GM19238 (cell line): ENCODE measurements at regions not wholly inside any gene's neighbourhood (a gene's known extent, or its start where the extent isn't known, plus 50 kb on each side); places are given as distances from the start of the nearest gene placed in this dataset.
"Not testable (repeated sequence)": the region's sequence is repeated elsewhere in the genome, so short reads cannot be mapped to it uniquely, and the experiment has no call there.

Experiments used
- DNase-seq: peaks from one replicate; pipeline ENCODE4 v3.0.0; 2011; ENCODE audit warnings: low spot score; ENCODE audit not compliant: insufficient read length

GRCh38 chr6:134614606-134615485 is 296.9 kb upstream of the SGK1 start:
- DNase-seq: no peak

GRCh38 chr6:134612128-134612527 is 294.2 kb upstream of the SGK1 start:
- DNase-seq: not testable (repeated sequence)

- DNase-seq: no peak
These were observed 292.5 kb upstream of the SGK1 start for GRCh38 chr6:134610411-134610810.

GRCh38 chr6:134609716-134610261 is 291.9 kb upstream of the SGK1 start:
- DNase-seq: no peak

- DNase-seq: no peak
These were observed 289.5 kb upstream of the SGK1 start for GRCh38 chr6:134607411-134607810.

- no peak for DNase-seq
These were observed 287.1 kb upstream of the SGK1 start for GRCh38 chr6:134605034-134605433.

GRCh38 chr6:134604014-134604676 is 286.2 kb upstream of the SGK1 start:
- no peak for DNase-seq

- DNase-seq: no peak
These were observed 285.6 kb upstream of the SGK1 start for GRCh38 chr6:134603561-134603960.

- no peak for DNase-seq
These were observed 284.2 kb upstream of the SGK1 start for GRCh38 chr6:134602123-134602522.

- DNase-seq: no peak
These were observed 282.8 kb upstream of the SGK1 start for GRCh38 chr6:134600671-134601070.

- no peak for DNase-seq
These were observed 281.2 kb upstream of the SGK1 start for GRCh38 chr6:134599079-134599478.

GRCh38 chr6:134596191-134596590 is 278.3 kb upstream of the SGK1 start:
- no peak for DNase-seq

GRCh38 chr6:134594881-134595280 is 277.0 kb upstream of the SGK1 start:
- DNase-seq: no peak

- DNase-seq: no peak
These were observed 276.0 kb upstream of the SGK1 start for GRCh38 chr6:134593887-134594286.

GRCh38 chr6:134593442-134593841 is 275.5 kb upstream of the SGK1 start:
- no peak for DNase-seq

GRCh38 chr6:134593024-134593423 is 275.1 kb upstream of the SGK1 start:
- no peak for DNase-seq

- no peak for DNase-seq
These were observed 272.5 kb upstream of the SGK1 start for GRCh38 chr6:134590449-134590848.

GRCh38 chr6:134590004-134590403 is 272.1 kb upstream of the SGK1 start:
- no peak for DNase-seq

- no peak for DNase-seq
These were observed 271.6 kb upstream of the SGK1 start for GRCh38 chr6:134589512-134589911.

- DNase-seq: no peak
These were observed 270.4 kb upstream of the SGK1 start for GRCh38 chr6:134588267-134588666.

GRCh38 chr6:134585517-134585873 is 267.6 kb upstream of the SGK1 start:
- DNase-seq: no peak

- no peak for DNase-seq
These were observed 267.1 kb upstream of the SGK1 start for GRCh38 chr6:134584847-134585516.
